ENCODE measurements at regions not wholly inside any gene's neighbourhood (a gene's known extent, or its start where the extent isn't known, plus 50 kb on each side); places are given as distances from the start of the nearest gene placed in this dataset.

DNA sequence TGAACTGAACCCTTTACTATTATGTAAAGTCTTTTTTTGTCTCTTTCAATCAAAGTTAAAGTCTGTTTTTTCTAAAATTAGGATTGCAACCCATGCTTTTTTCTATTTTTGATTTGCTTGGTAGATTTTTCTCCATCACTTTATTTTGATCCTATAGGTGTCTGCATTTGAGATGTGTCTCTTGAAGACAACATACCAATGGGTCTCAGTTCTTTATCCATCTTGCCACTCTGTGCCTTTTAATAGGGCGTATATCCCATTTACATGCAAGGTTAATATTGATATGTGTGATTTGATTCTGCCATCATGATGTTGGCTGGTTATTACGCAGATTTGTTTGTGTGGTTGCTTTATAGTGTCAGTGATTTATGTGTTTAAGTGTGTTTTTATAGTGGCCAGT, 436.0 kb upstream of the SEMA6A start:
- H3K9me3 Mint-ChIP-seq = peaks cover 43% of the 10 kb centered on the region
- CTCF ChIA-PET = no interaction called here
- no peak overlapping the region for H3K27ac Mint-ChIP-seq

DNA sequence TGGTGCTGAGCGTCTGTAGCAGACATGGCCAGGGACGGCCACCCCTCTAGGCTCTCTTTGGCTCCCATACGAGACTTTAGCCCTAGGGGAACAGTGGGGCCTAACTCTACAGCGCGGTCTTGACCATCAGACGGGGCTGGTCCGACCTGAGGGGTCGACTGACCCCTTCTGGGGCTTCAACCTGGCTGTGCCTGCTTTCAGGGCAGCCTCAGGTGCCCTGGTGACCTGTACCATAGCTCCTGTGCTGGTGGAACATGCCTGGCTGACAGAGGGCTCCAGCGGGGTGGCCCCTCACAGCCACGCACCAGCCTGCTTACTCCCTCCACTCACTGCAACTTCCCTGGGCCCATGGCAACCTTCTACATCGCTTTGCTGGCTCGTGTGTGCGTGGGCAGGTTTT, 423.4 kb upstream of the SEMA6A start:
- ATAC-seq = no peak; the same call in 1 of the 2 replicates

More for the DNA sequence above, 436.0 kb upstream of the SEMA6A start:
- H3K4me1 Mint-ChIP-seq = peaks cover 7% of the 10 kb centered on the region
- no peaks in the 10 kb centered on the region for H3K27me3 Mint-ChIP-seq (ENCODE audit: low read depth)
- peaks cover 27% of the 10 kb centered on the region for H3K36me3 Mint-ChIP-seq
- DNase-seq (ENCODE audit: low spot score) = no peak
- TF ChIP-seq MYBL2 (CRISPR knock-in tag; IDR thresholded peaks at IDR 0.05) (no peak), ZNF396 (CRISPR knock-in tag; IDR thresholded peaks at IDR 0.05; ENCODE audit: borderline replicate concordance) (no peak), ZNF121 (CRISPR knock-in tag; IDR thresholded peaks at IDR 0.05) (no peak), ELF4 (CRISPR knock-in tag; IDR thresholded peaks at IDR 0.05; ENCODE audit: low read depth) (no peak), GRHL2 (CRISPR knock-in tag; IDR thresholded peaks at IDR 0.05; ENCODE audit: insufficient replicate concordance, severe bottlenecking) (no peak), FOXK1 (CRISPR knock-in tag; IDR thresholded peaks at IDR 0.05) (no peak), SOX15 (CRISPR knock-in tag; IDR thresholded peaks at IDR 0.05) (no peak), MXD4 (CRISPR knock-in tag; IDR thresholded peaks at IDR 0.05; ENCODE audit: borderline replicate concordance) (no peak), NR2C2 (CRISPR knock-in tag; IDR thresholded peaks at IDR 0.05) (no peak), RORB (CRISPR knock-in tag; IDR thresholded peaks at IDR 0.05) (no peak), TEAD4 (CRISPR knock-in tag; IDR thresholded peaks at IDR 0.05) (no peak)
- TF ChIP-seq, protein P1, sequence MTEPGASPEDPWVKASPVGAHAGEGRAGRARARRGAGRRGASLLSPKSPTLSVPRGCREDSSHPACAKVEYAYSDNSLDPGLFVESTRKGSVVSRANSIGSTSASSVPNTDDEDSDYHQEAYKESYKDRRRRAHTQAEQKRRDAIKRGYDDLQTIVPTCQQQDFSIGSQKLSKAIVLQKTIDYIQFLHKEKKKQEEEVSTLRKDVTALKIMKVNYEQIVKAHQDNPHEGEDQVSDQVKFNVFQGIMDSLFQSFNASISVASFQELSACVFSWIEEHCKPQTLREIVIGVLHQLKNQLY (CRISPR knock-in tag; IDR thresholded peaks at IDR 0.05) = no peak
- TF ChIP-seq, protein P2, sequence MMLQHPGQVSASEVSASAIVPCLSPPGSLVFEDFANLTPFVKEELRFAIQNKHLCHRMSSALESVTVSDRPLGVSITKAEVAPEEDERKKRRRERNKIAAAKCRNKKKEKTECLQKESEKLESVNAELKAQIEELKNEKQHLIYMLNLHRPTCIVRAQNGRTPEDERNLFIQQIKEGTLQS (CRISPR knock-in tag; conservative IDR thresholded peaks at IDR 0.05) = no peak
- TF ChIP-seq, protein P3, sequence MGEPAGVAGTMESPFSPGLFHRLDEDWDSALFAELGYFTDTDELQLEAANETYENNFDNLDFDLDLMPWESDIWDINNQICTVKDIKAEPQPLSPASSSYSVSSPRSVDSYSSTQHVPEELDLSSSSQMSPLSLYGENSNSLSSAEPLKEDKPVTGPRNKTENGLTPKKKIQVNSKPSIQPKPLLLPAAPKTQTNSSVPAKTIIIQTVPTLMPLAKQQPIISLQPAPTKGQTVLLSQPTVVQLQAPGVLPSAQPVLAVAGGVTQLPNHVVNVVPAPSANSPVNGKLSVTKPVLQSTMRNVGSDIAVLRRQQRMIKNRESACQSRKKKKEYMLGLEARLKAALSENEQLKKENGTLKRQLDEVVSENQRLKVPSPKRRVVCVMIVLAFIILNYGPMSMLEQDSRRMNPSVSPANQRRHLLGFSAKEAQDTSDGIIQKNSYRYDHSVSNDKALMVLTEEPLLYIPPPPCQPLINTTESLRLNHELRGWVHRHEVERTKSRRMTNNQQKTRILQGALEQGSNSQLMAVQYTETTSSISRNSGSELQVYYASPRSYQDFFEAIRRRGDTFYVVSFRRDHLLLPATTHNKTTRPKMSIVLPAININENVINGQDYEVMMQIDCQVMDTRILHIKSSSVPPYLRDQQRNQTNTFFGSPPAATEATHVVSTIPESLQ (CRISPR knock-in tag; IDR thresholded peaks at IDR 0.05) = no peak
- TF ChIP-seq, protein P4, sequence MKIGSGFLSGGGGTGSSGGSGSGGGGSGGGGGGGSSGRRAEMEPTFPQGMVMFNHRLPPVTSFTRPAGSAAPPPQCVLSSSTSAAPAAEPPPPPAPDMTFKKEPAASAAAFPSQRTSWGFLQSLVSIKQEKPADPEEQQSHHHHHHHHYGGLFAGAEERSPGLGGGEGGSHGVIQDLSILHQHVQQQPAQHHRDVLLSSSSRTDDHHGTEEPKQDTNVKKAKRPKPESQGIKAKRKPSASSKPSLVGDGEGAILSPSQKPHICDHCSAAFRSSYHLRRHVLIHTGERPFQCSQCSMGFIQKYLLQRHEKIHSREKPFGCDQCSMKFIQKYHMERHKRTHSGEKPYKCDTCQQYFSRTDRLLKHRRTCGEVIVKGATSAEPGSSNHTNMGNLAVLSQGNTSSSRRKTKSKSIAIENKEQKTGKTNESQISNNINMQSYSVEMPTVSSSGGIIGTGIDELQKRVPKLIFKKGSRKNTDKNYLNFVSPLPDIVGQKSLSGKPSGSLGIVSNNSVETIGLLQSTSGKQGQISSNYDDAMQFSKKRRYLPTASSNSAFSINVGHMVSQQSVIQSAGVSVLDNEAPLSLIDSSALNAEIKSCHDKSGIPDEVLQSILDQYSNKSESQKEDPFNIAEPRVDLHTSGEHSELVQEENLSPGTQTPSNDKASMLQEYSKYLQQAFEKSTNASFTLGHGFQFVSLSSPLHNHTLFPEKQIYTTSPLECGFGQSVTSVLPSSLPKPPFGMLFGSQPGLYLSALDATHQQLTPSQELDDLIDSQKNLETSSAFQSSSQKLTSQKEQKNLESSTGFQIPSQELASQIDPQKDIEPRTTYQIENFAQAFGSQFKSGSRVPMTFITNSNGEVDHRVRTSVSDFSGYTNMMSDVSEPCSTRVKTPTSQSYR (CRISPR knock-in tag; IDR thresholded peaks at IDR 0.05) = no peak
- no peak for ATAC-seq
- no peak overlapping the region for H3K4me3 Mint-ChIP-seq
- POLR2A ChIA-PET = no interaction called here

More for the DNA sequence above, 423.4 kb upstream of the SEMA6A start:
- Mint-ChIP-seq H3K36me3 (peaks cover 20% of the 10 kb centered on the region), H3K27me3 (ENCODE audit: low read depth) (no peaks in the 10 kb centered on the region), H3K4me3 (no peak overlapping the region), H3K27ac (no peak overlapping the region), H3K4me1 (no peaks in the 10 kb centered on the region), H3K9me3 (peaks cover 15% of the 10 kb centered on the region)
- no peak for TF ChIP-seq RORB (CRISPR knock-in tag; IDR thresholded peaks at IDR 0.05)
- TF ChIP-seq, protein P5, sequence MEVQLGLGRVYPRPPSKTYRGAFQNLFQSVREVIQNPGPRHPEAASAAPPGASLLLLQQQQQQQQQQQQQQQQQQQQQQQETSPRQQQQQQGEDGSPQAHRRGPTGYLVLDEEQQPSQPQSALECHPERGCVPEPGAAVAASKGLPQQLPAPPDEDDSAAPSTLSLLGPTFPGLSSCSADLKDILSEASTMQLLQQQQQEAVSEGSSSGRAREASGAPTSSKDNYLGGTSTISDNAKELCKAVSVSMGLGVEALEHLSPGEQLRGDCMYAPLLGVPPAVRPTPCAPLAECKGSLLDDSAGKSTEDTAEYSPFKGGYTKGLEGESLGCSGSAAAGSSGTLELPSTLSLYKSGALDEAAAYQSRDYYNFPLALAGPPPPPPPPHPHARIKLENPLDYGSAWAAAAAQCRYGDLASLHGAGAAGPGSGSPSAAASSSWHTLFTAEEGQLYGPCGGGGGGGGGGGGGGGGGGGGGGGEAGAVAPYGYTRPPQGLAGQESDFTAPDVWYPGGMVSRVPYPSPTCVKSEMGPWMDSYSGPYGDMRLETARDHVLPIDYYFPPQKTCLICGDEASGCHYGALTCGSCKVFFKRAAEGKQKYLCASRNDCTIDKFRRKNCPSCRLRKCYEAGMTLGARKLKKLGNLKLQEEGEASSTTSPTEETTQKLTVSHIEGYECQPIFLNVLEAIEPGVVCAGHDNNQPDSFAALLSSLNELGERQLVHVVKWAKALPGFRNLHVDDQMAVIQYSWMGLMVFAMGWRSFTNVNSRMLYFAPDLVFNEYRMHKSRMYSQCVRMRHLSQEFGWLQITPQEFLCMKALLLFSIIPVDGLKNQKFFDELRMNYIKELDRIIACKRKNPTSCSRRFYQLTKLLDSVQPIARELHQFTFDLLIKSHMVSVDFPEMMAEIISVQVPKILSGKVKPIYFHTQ (CRISPR knock-in tag; IDR thresholded peaks at IDR 0.05) = no peak
- DNase-seq (ENCODE audit: low spot score) = no peak
- CTCF ChIA-PET = no interaction called here
- POLR2A ChIA-PET = no interaction called here
